ENCODE measurements at regions not wholly inside any gene's neighbourhood (a gene's known extent, or its start where the extent isn't known, plus 50 kb on each side); places are given as distances from the start of the nearest gene placed in this dataset.
A peak's percentile ranks its signal among the peaks of the same experiment; 100 is the strongest.
"Not testable (repeated sequence)": the region's sequence is repeated elsewhere in the genome, so short reads cannot be mapped to it uniquely, and the experiment has no call there.

DNA sequence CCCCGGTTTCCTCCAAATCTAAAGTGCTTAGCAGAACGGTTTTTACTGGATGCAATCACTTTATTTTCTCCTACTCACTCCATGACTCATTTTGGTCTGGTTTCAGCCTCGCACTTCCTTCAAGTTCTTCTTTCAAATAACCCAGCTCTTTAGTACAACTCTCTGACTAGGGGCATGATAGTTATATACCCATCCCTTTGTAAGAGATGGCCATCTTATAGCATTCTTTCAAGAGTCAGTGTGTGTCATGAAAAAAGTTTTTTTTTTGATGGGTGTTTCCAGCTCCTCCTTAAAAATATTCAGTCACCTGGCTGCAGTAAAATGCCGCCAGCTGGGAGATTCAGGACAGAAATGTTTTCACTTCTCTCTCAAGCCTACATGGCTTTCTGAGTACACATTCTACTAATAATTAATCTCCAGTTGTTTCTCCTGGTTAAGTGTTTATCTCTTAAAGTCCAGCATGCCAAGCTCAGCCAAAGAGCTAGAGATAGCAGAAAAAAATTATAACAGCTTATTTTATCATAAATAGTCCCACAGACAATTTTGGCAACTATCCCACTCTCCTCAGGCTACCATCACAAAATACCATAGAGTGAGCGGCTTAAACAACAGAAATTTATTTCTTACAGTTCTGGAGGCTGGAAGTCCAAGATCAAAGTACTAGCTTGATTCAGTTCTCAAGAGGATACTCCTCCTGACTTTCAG, 139.3 kb downstream of the GASK1B start:
- Mint-ChIP-seq H3K4me1 (ENCODE audit: low read depth) (no peaks in the 10 kb centered on the region), H3K4me3 (no peak overlapping the region), H3K27ac (no peak overlapping the region), H3K9me3 (no peaks in the 10 kb centered on the region), H3K27me3 (no peaks in the 10 kb centered on the region), H3K36me3 (ENCODE audit: low read depth) (no peaks in the 10 kb centered on the region)
- CTCF ChIA-PET, result no interaction called here
- intact Hi-C loops (cut with DNase I, micrococcal nuclease), result no loop called here
- ATAC-seq (ENCODE audit: poor library complexity) (no peak), DNase-seq (peak in 2 of 14 experiments; percentile 12 to 13)
- POLR2A ChIA-PET, result no interaction called here
- Histone ChIP-seq H3K4me1 (ENCODE audit: insufficient read depth, low read length) (no peaks in the 10 kb centered on the region), H3K36me3 (ENCODE audit: insufficient read depth, low read length) (no peaks in the 10 kb centered on the region), H3K4me3 (ENCODE audit: low read length) (no peak overlapping the region), H3K27ac (ENCODE audit: low read depth in 1 of 2, low read length in 2 of 2) (no peak overlapping the region), H3K9me3 (ENCODE audit: control insufficient read depth in 1 of 2, insufficient read depth in 1 of 2, low read length in 2 of 2) (peaks cover 5 to 13% of the 10 kb centered on the region in 2 experiments), H3K27me3 (ENCODE audit: control insufficient read depth in 1 of 2, insufficient read depth in 2 of 2, low read length in 2 of 2) (no peaks in the 10 kb centered on the region)
- TF ChIP-seq, protein P1, sequence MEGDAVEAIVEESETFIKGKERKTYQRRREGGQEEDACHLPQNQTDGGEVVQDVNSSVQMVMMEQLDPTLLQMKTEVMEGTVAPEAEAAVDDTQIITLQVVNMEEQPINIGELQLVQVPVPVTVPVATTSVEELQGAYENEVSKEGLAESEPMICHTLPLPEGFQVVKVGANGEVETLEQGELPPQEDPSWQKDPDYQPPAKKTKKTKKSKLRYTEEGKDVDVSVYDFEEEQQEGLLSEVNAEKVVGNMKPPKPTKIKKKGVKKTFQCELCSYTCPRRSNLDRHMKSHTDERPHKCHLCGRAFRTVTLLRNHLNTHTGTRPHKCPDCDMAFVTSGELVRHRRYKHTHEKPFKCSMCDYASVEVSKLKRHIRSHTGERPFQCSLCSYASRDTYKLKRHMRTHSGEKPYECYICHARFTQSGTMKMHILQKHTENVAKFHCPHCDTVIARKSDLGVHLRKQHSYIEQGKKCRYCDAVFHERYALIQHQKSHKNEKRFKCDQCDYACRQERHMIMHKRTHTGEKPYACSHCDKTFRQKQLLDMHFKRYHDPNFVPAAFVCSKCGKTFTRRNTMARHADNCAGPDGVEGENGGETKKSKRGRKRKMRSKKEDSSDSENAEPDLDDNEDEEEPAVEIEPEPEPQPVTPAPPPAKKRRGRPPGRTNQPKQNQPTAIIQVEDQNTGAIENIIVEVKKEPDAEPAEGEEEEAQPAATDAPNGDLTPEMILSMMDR (IDR thresholded peaks at IDR 0.05), result no peak

DNA sequence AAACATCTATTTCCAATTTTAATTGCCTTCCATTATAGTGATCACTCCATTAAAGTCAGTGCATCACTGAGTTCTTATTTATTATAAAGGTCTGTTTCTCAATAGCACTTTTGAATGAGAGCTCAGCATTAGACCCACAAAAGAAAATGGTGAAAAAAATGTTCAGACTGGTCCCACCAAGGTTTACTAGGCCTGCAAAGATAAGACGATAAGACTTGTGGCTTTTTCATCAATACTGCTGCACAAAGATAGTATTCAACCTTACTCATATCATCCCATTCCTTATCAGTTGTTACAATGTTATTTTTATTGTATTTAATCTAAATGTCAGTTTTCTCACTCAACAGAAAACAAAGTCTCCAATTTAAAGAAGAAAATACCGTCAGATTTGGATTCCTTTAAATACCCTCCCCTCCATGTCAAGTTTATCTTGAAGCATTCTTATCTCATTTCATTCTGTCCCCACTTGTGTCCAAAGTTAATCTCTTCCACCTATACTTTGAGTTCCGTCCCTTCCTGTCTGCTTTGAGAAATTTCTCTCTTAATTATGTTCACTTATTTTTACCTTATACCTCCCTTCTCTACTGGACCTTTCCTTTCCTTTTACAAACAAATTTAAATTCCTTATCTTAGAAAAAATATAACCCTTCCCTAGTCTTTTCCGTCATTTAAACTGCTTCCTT, 140.0 kb downstream of the GASK1B start:
- Histone ChIP-seq H3K27ac (ENCODE audit: low read depth in 1 of 2, low read length in 2 of 2) (no peak overlapping the region), H3K9me3 (ENCODE audit: control insufficient read depth in 1 of 2, insufficient read depth in 1 of 2, low read length in 2 of 2) (peaks cover 4 to 12% of the 10 kb centered on the region in 2 experiments), H3K27me3 (ENCODE audit: control insufficient read depth in 1 of 2, insufficient read depth in 2 of 2, low read length in 2 of 2) (no peaks in the 10 kb centered on the region), H3K36me3 (ENCODE audit: insufficient read depth, low read length) (no peaks in the 10 kb centered on the region), H3K4me3 (ENCODE audit: low read length) (no peak overlapping the region), H3K4me1 (ENCODE audit: insufficient read depth, low read length) (no peaks in the 10 kb centered on the region)
- Mint-ChIP-seq H3K9me3 (no peaks in the 10 kb centered on the region), H3K27ac (no peak overlapping the region), H3K4me3 (no peak overlapping the region), H3K27me3 (no peaks in the 10 kb centered on the region), H3K4me1 (ENCODE audit: low read depth) (no peaks in the 10 kb centered on the region), H3K36me3 (ENCODE audit: low read depth) (no peaks in the 10 kb centered on the region)
- POLR2A ChIA-PET, result no interaction called here
- TF ChIP-seq, protein P1 (IDR thresholded peaks at IDR 0.05), result no peak
- CTCF ChIA-PET, result no interaction called here
- DNase-seq, result no peak
- ATAC-seq (ENCODE audit: poor library complexity), result no peak
- intact Hi-C loops (cut with DNase I, micrococcal nuclease), result no loop called here

DNA sequence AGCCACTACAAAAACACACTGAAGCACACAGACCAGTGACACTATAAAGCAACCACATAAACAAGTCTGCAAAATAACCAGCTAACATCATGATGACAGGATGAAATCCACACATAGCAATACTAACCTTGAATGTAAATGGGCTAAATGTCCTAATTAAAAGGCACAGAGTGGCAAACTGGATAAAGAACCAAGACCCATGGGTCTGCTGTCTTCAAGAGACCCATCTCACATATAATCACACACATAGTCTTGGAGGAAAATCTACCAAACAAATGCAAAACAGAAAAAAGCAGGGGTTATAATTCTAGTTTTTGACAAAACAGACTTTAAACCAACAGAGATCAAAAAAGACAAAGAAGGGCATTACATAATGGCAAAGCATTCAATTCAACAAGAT, 144.4 kb downstream of the GASK1B start:
- POLR2A ChIA-PET, result not testable (repeated sequence)

More for the DNA sequence above, 144.4 kb downstream of the GASK1B start:
- H3K9me3 Mint-ChIP-seq; H3K36me3 Mint-ChIP-seq (ENCODE audit: low read depth); ATAC-seq (ENCODE audit: poor library complexity); H3K4me3 Mint-ChIP-seq; H3K4me1 Mint-ChIP-seq (ENCODE audit: low read depth); DNase-seq; H3K27me3 Mint-ChIP-seq; CTCF ChIA-PET; H3K27ac ChIP-seq (ENCODE audit: low read depth in 1 of 2, low read length in 2 of 2); H3K27me3 ChIP-seq (ENCODE audit: control insufficient read depth in 1 of 2, insufficient read depth in 2 of 2, low read length in 2 of 2); H3K4me1 ChIP-seq (ENCODE audit: insufficient read depth, low read length); H3K36me3 ChIP-seq (ENCODE audit: insufficient read depth, low read length); H3K4me3 ChIP-seq (ENCODE audit: low read length); H3K27ac Mint-ChIP-seq; intact Hi-C loops (cut with DNase I, micrococcal nuclease): not testable (repeated sequence)
- peaks cover 7 to 21% of the 10 kb centered on the region in 2 experiments for H3K9me3 ChIP-seq (ENCODE audit: control insufficient read depth in 1 of 2, insufficient read depth in 1 of 2, low read length in 2 of 2)
